Neutrophil (primary cell): ENCODE measurements at regions not wholly inside any gene's neighbourhood (a gene's known extent, or its start where the extent isn't known, plus 50 kb on each side); places are given as distances from the start of the nearest gene placed in this dataset.

Experiments
- H3K27ac ChIP-seq: fragments of 200-600 bp; sonication (generic); 2 replicates; pipeline ENCODE4 v1.5.1; 2016; ENCODE audit warnings: mild to moderate bottlenecking, moderate library complexity
- H3K27me3 ChIP-seq: fragments of 200-600 bp; sonication (generic); 2 replicates; pipeline ENCODE4 v1.6.0; 2016; ENCODE audit warnings: mild to moderate bottlenecking
- H3K36me3 ChIP-seq: fragments of 200-600 bp; sonication (generic); 2 replicates; pipeline ENCODE4 v1.5.1; 2017
- H3K4me1 ChIP-seq, 2 experiments: fragments of 200-600 bp in 1 of 2; sonication (generic) in 1 of 2; 1 replicate in 1 of 2; 2 replicates in 1 of 2; pipeline versions ENCODE4 v1.5.1 to v1.6.1; 2013 to 2016; ENCODE audit warnings: low read depth in 1 of 2, low read length in 1 of 2, mild to moderate bottlenecking in 1 of 2, moderate library complexity in 1 of 2; ENCODE audit not compliant: control insufficient read depth in 1 of 2, insufficient read depth in 1 of 2
- H3K4me3 ChIP-seq, 2 experiments: fragments of 200-600 bp in 1 of 2; sonication (generic) in 1 of 2; 1 replicate in 1 of 2; 2 replicates in 1 of 2; pipeline ENCODE4 v1.5.1; 2013 to 2016; ENCODE audit warnings: low read depth in 1 of 2, low read length in 1 of 2, mild to moderate bottlenecking in 1 of 2, moderate library complexity in 1 of 2
- H3K9me3 ChIP-seq: fragments of 200-600 bp; sonication (generic); 2 replicates; pipeline ENCODE4 v1.5.1; 2016
- CTCF ChIP-seq: fragments of 200-600 bp; sonication (generic); IDR thresholded peaks from 2 replicates; pipeline ENCODE4 v1.5.1; 2016; ENCODE audit warnings: antibody characterized with exemption

- no peak overlapping the region for H3K27ac ChIP-seq
- H3K27me3 ChIP-seq, result no peaks in the 10 kb centered on the region
- no peaks in the 10 kb centered on the region for H3K4me1 ChIP-seq
- no peaks in the 10 kb centered on the region for H3K36me3 ChIP-seq
- H3K4me3 ChIP-seq, result no peak overlapping the region
- TF ChIP-seq CTCF, result no peak
- no peaks in the 10 kb centered on the region for H3K9me3 ChIP-seq
Measured at GRCh38 chr5:158644301-158644700, 455.4 kb downstream of the EBF1 start.

DNA sequence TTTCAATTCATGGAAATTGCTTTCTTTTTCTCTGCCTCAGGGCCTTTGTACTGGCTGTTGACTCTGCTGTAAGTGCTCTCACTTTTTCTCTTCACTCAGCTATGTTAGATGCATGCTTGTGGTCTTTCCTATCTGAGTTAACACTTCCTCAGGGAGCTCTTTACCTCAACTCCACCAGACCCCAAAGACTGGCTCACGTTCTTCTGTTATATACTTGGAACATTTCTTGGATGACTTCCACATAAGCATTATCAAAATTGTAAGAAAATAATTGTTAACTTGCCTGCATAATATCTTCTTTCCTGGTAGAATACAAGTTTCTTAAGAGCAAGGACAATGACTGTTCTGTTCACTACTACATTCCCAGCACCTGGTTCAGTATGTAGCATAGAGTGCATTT, 455.9 kb downstream of the EBF1 start:
- H3K4me1 ChIP-seq, result no peaks in the 10 kb centered on the region

DNA sequence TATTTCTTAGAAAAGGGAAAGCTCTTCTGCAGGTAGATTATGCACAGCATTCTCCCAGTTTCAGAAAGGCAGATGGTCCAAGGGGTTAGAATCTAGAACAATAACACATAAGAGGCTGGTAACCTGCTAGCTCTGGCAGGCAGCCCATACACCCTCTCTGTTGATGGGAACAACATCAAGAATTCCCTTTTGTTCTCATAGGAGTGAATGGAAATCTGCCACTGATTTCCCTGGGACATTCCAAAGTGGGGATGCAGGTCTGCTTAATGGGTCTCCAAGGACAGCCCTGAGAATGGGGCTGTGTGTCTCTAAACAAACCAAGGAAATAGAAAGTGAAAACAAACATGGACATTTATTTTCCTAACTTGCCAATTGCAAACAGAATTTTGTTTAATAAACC, 456.8 kb downstream of the EBF1 start:
- no peak overlapping the region for H3K4me3 ChIP-seq
- no peaks in the 10 kb centered on the region for H3K36me3 ChIP-seq
- no peaks in the 10 kb centered on the region for H3K9me3 ChIP-seq
- H3K27me3 ChIP-seq, result no peaks in the 10 kb centered on the region
- no peak overlapping the region for H3K27ac ChIP-seq
- no peak for TF ChIP-seq CTCF
- H3K4me1 ChIP-seq, result no peaks in the 10 kb centered on the region

More for the DNA sequence above, 455.9 kb downstream of the EBF1 start:
- Histone ChIP-seq H3K27ac (no peak overlapping the region), H3K27me3 (no peaks in the 10 kb centered on the region), H3K4me3 (no peak overlapping the region), H3K9me3 (no peaks in the 10 kb centered on the region), H3K36me3 (no peaks in the 10 kb centered on the region)
- no peak for TF ChIP-seq CTCF

GRCh38 chr5:158641016-158641415, 458.7 kb downstream of the EBF1 start:
- Histone ChIP-seq H3K27me3 (no peaks in the 10 kb centered on the region), H3K27ac (no peak overlapping the region), H3K36me3 (no peaks in the 10 kb centered on the region), H3K9me3 (no peaks in the 10 kb centered on the region), H3K4me3 (no peak overlapping the region), H3K4me1 (no peaks in the 10 kb centered on the region)
- TF ChIP-seq CTCF, result no peak

DNA sequence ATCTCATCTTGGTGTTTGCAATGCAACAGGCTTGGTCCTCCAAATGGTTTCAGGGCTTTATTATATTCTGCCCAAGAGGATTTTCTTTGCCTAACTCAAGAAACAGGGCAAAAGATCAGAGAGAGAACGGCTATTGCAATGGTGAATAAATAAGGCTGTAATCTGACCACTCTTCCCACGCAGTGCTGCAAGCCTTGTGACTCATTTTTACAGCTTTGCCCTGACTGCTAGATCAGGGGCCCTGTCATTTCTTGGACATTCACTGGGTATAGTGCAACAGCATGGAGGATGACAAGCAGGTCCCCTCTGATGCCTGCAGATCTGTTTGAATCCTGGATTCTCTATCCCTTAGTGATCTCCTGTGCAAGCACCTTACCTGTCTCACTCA, 459.1 kb downstream of the EBF1 start:
- no peak for TF ChIP-seq CTCF
- H3K36me3 ChIP-seq, result no peaks in the 10 kb centered on the region
- H3K9me3 ChIP-seq, result no peaks in the 10 kb centered on the region
- H3K4me3 ChIP-seq, result no peak overlapping the region
- H3K27me3 ChIP-seq, result no peaks in the 10 kb centered on the region
- no peaks in the 10 kb centered on the region for H3K4me1 ChIP-seq
- H3K27ac ChIP-seq, result no peak overlapping the region
